Activated CD4-positive, alpha-beta T cell treated with anti-CD3 and anti-CD28 coated beads, Interleukin-2, amount 10 ng/mL, durations not matched to agents 24 days and 14 days (primary cell): ENCODE measurements at regions not wholly inside any gene's neighbourhood (a gene's known extent, or its start where the extent isn't known, plus 50 kb on each side); places are given as distances from the start of the nearest gene placed in this dataset.
"Not testable (repeated sequence)": the region's sequence is repeated elsewhere in the genome, so short reads cannot be mapped to it uniquely, and the experiment has no call there.

Source experiments
- DNase-seq: peaks from one replicate; pipeline ENCODE4 v3.0.0; 2022
- H3K27ac Mint-ChIP-seq: one replicate; pipeline ENCODE4 v1.8.0; 2022; ENCODE audit warnings: mild to moderate bottlenecking, mixed read lengths
- H3K27me3 Mint-ChIP-seq: one replicate; pipeline ENCODE4 v1.8.0; 2022; ENCODE audit warnings: mixed read lengths
- H3K36me3 Mint-ChIP-seq: one replicate; pipeline ENCODE4 v1.8.0; 2022; ENCODE audit warnings: low read depth, mild to moderate bottlenecking, mixed read lengths
- H3K4me1 Mint-ChIP-seq: one replicate; pipeline ENCODE4 v1.8.0; 2021; ENCODE audit warnings: mixed read lengths
- H3K4me3 Mint-ChIP-seq: one replicate; pipeline ENCODE4 v1.8.0; 2022; ENCODE audit warnings: mild to moderate bottlenecking, moderate library complexity, mixed read lengths
- H3K9me3 Mint-ChIP-seq: one replicate; pipeline ENCODE4 v1.8.0; 2021; ENCODE audit warnings: mixed read lengths
- intact Hi-C: fragments of 100-400 bp; cut with micrococcal nuclease; formaldehyde crosslinking; loops from one replicate; pipeline ENCODE4 v1.15.1; 2023

- Mint-ChIP-seq H3K9me3 (no peaks in the 10 kb centered on the region), H3K4me3 (no peak overlapping the region), H3K27ac (no peak overlapping the region), H3K4me1 (no peaks in the 10 kb centered on the region), H3K27me3 (no peaks in the 10 kb centered on the region), H3K36me3 (no peaks in the 10 kb centered on the region)
- intact Hi-C loops, result no loop called here
- DNase-seq, result no peak
These were observed 2771.0 kb upstream of the PCDH20 start for GRCh38 chr13:64186503-64187250.

DNA sequence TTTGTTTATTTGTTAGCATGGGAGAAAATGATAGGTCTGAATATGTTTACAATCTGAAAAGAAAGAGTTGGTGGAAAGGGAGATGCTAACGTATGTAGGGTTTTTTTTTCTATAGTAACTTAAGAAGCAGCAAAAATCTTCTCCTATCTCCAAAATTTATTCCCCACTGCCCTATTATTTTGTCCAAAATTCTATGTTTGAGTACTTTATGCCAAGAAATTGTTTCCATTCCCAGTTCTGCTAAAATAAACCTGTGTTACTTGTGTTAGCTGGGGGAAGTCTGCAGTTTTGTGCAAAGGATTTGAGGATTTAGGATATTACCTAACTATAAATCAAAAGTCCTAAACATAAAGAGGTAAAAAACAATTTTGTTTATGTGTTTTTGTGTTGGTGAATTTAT is 2770.4 kb upstream of the PCDH20 start:
- intact Hi-C loops, result no loop called here
- Mint-ChIP-seq H3K4me1 (no peaks in the 10 kb centered on the region), H3K4me3 (no peak overlapping the region), H3K27ac (no peak overlapping the region), H3K9me3 (no peaks in the 10 kb centered on the region), H3K27me3 (no peaks in the 10 kb centered on the region), H3K36me3 (no peaks in the 10 kb centered on the region)
- DNase-seq, result no peak

GRCh38 chr13:64180756-64181155 is 2765.1 kb upstream of the PCDH20 start:
- H3K4me3 Mint-ChIP-seq, result no peak overlapping the region
- H3K27ac Mint-ChIP-seq, result no peak overlapping the region
- no peaks in the 10 kb centered on the region for H3K36me3 Mint-ChIP-seq
- H3K9me3 Mint-ChIP-seq, result no peaks in the 10 kb centered on the region
- intact Hi-C loops, result no loop called here
- DNase-seq, result no peak
- no peaks in the 10 kb centered on the region for H3K4me1 Mint-ChIP-seq
- no peaks in the 10 kb centered on the region for H3K27me3 Mint-ChIP-seq

GRCh38 chr13:64165826-64166225 is 2750.2 kb upstream of the PCDH20 start:
- DNase-seq, result no peak
- no peaks in the 10 kb centered on the region for H3K27me3 Mint-ChIP-seq
- no peaks in the 10 kb centered on the region for H3K4me1 Mint-ChIP-seq
- H3K4me3 Mint-ChIP-seq, result no peak overlapping the region
- intact Hi-C loops, result no loop called here
- H3K36me3 Mint-ChIP-seq, result no peaks in the 10 kb centered on the region
- H3K27ac Mint-ChIP-seq, result no peak overlapping the region
- H3K9me3 Mint-ChIP-seq, result no peaks in the 10 kb centered on the region

- H3K27ac Mint-ChIP-seq, result no peak overlapping the region
- no peaks in the 10 kb centered on the region for H3K4me1 Mint-ChIP-seq
- no peak for DNase-seq
- H3K9me3 Mint-ChIP-seq, result no peaks in the 10 kb centered on the region
- H3K36me3 Mint-ChIP-seq, result no peaks in the 10 kb centered on the region
- intact Hi-C loops, result no loop called here
- H3K4me3 Mint-ChIP-seq, result no peak overlapping the region
- no peaks in the 10 kb centered on the region for H3K27me3 Mint-ChIP-seq
These were observed 2748.8 kb upstream of the PCDH20 start for GRCh38 chr13:64164435-64164834.

GRCh38 chr13:64160479-64160878 is 2744.8 kb upstream of the PCDH20 start:
- DNase-seq, result no peak
- no peak overlapping the region for H3K27ac Mint-ChIP-seq
- no peaks in the 10 kb centered on the region for H3K36me3 Mint-ChIP-seq
- H3K4me1 Mint-ChIP-seq, result no peaks in the 10 kb centered on the region
- H3K27me3 Mint-ChIP-seq, result no peaks in the 10 kb centered on the region
- intact Hi-C loops, result no loop called here
- peaks cover 4% of the 10 kb centered on the region for H3K9me3 Mint-ChIP-seq
- no peak overlapping the region for H3K4me3 Mint-ChIP-seq

DNA sequence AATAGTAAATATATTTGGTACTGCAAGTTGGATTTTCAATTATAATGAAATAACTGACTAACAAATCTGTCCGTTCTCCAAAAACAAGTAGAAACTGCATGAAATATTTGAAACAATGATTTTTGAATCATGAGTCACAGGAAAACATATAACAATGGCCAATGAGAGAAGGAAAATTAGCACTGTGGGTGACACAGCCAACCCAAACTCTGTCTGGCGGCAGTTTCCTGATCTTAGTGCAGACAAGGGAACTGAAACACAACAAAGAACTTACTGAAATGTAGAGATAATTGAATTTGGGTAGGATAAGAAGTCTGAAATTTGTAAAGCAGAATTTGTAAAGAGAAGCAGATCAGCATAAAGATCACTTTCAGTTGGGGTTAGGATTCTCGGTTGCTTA is 2743.3 kb upstream of the PCDH20 start:
- no peak for DNase-seq
- H3K36me3 Mint-ChIP-seq, result no peaks in the 10 kb centered on the region
- no peaks in the 10 kb centered on the region for H3K4me1 Mint-ChIP-seq
- H3K9me3 Mint-ChIP-seq, result peaks cover 4% of the 10 kb centered on the region
- H3K4me3 Mint-ChIP-seq, result no peak overlapping the region
- no peak overlapping the region for H3K27ac Mint-ChIP-seq
- H3K27me3 Mint-ChIP-seq, result no peaks in the 10 kb centered on the region
- intact Hi-C loops, result no loop called here

GRCh38 chr13:64154514-64154913 is 2738.9 kb upstream of the PCDH20 start:
- no peak overlapping the region for H3K27ac Mint-ChIP-seq
- no peak overlapping the region for H3K4me3 Mint-ChIP-seq
- no peaks in the 10 kb centered on the region for H3K4me1 Mint-ChIP-seq
- no peak for DNase-seq
- intact Hi-C loops, result no loop called here
- H3K27me3 Mint-ChIP-seq, result no peaks in the 10 kb centered on the region
- H3K9me3 Mint-ChIP-seq, result peaks cover 4% of the 10 kb centered on the region
- no peaks in the 10 kb centered on the region for H3K36me3 Mint-ChIP-seq

- intact Hi-C loops, result no loop called here
- H3K9me3 Mint-ChIP-seq, result peaks cover 14% of the 10 kb centered on the region
- no peaks in the 10 kb centered on the region for H3K36me3 Mint-ChIP-seq
- no peak for DNase-seq
- no peak overlapping the region for H3K4me3 Mint-ChIP-seq
- H3K27me3 Mint-ChIP-seq, result no peaks in the 10 kb centered on the region
- H3K27ac Mint-ChIP-seq, result no peak overlapping the region
- no peaks in the 10 kb centered on the region for H3K4me1 Mint-ChIP-seq
These were observed 2715.0 kb upstream of the PCDH20 start for GRCh38 chr13:64130600-64130999.

- Mint-ChIP-seq H3K9me3 (peaks cover 14% of the 10 kb centered on the region), H3K36me3 (no peaks in the 10 kb centered on the region), H3K27ac (no peak overlapping the region), H3K4me1 (no peaks in the 10 kb centered on the region), H3K27me3 (no peaks in the 10 kb centered on the region), H3K4me3 (no peak overlapping the region)
- intact Hi-C loops, result no loop called here
- DNase-seq, result no peak
These were observed 2714.5 kb upstream of the PCDH20 start for GRCh38 chr13:64130171-64130570.

DNA sequence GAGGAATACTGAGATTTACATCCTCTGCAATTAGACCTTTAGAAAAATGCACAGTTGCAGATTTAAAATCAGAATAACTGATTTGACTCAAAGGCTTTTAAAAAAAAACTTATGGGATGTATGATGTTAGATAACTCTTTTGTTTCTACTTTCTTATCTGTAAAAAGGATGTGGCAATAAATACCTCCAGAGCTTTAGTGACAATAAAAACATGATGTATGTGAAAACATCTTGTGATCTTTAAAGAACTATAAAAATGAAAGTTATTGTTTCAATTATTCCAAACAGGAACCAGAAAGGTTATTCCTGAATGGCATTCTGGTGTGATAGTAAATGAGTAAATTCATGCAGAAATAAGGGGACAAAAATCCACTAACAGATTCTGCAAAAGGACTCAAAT is 2712.2 kb upstream of the PCDH20 start:
- Mint-ChIP-seq H3K9me3 (peaks cover 3% of the 10 kb centered on the region), H3K27ac (no peak overlapping the region), H3K27me3 (no peaks in the 10 kb centered on the region), H3K4me1 (no peaks in the 10 kb centered on the region), H3K36me3 (no peaks in the 10 kb centered on the region), H3K4me3 (no peak overlapping the region)
- no peak for DNase-seq
- intact Hi-C loops, result no loop called here

DNA sequence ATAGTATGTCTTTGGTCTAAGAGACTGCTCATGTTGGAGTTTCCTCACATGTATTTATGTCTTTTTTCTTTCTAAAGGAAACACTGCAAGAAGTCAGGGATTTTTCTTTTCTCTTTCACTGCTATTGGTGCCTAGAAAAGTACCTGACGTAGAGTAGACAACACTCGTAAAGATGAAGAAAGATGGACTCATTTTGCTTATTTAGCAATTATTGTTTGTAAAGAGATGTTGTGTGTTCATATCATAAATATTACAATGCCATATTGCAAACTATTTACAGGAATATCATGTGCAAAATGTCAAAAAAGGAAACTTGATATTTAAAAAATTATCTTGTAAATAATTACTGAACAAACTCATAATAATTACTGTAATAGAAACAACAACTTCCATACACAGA is 2711.5 kb upstream of the PCDH20 start:
- no peaks in the 10 kb centered on the region for H3K4me1 Mint-ChIP-seq
- H3K36me3 Mint-ChIP-seq, result no peaks in the 10 kb centered on the region
- no peak overlapping the region for H3K27ac Mint-ChIP-seq
- no peaks in the 10 kb centered on the region for H3K9me3 Mint-ChIP-seq
- DNase-seq, result no peak
- H3K4me3 Mint-ChIP-seq, result no peak overlapping the region
- intact Hi-C loops, result no loop called here
- no peaks in the 10 kb centered on the region for H3K27me3 Mint-ChIP-seq

DNA sequence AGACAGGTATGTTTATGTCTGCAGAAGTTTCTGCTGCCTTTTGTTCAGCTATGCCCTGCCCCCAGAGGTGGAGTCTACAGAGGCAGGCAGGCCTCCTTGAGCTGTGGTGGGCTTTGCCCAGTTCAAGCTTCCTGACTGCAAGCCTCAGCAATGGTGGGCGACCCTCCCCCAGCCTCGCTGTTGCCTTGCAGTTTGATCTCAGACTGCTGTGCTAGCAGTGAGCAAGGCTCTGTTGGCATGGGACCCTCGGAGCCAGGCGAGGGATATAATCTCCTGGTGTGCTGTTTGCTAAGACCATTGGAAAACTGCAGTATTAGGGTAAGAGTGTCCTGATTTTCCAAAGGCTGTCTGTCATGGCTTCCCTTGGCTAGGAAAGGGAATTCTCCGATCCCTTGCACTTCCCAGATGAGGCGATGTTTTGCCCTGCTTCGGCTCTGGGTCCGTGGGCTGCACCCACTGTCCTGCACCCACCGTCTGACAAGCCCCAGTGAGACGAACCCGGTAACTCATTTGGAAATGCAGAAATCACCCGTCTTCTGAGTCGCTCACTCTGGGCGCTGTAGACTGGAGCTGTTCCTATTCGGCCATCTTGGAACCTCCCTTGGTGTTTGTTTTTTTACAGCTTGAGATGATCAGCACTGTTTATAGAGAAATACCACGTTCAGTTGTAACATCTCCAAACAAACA is 2705.5 kb upstream of the PCDH20 start:
- H3K27ac Mint-ChIP-seq, DNase-seq, intact Hi-C loops, H3K36me3 Mint-ChIP-seq, H3K27me3 Mint-ChIP-seq, H3K4me1 Mint-ChIP-seq, H3K9me3 Mint-ChIP-seq, H3K4me3 Mint-ChIP-seq: not testable (repeated sequence)

DNA sequence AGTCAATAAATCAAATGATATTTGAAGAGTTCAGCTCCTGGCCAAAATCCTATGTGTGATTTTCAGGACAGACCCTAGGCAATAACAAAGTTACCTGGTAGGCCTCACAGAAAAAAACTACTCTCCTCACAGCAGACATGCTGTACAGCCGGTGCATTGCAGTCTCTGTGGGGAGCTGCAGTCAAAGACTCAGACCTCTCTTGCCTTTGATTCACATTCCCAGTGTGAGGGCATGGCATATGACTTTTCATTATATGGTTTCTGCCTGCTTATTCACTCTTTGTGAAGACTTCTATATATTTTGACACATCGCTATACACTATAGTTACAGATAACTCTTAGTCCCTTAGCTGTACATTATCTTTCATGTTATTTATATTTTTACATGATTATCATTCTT is 2684.3 kb upstream of the PCDH20 start:
- Mint-ChIP-seq H3K27me3 (no peaks in the 10 kb centered on the region), H3K36me3 (no peaks in the 10 kb centered on the region), H3K4me3 (no peak overlapping the region), H3K27ac (no peak overlapping the region), H3K4me1 (no peaks in the 10 kb centered on the region), H3K9me3 (no peaks in the 10 kb centered on the region)
- no peak for DNase-seq
- intact Hi-C loops, result no loop called here

DNA sequence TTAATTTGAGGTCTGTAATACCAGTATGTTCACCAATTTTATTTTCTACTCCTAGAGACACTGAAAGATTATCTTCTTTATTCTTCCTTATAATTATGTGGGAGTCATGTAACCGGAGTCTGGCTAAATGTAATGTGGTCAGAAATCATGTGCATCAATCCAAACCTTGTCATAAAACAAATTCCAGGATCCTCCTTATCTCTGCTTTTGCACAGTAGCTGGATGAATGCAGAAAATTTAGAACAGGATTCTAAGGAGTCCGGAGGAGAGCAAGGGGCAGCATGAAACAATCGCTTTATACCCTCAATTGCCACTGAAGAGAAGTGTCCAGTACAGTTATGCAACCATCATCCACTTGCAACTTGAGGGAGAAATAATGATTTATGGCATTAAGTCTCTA is 2674.7 kb upstream of the PCDH20 start:
- no peak overlapping the region for H3K27ac Mint-ChIP-seq
- H3K4me3 Mint-ChIP-seq, result no peak overlapping the region
- H3K4me1 Mint-ChIP-seq, result no peaks in the 10 kb centered on the region
- H3K9me3 Mint-ChIP-seq, result peaks cover 4% of the 10 kb centered on the region
- intact Hi-C loops, result no loop called here
- DNase-seq, result no peak
- H3K36me3 Mint-ChIP-seq, result no peaks in the 10 kb centered on the region
- H3K27me3 Mint-ChIP-seq, result no peaks in the 10 kb centered on the region
